ENCODE measurements at regions not wholly inside any gene's neighbourhood (a gene's known extent, or its start where the extent isn't known, plus 50 kb on each side); places are given as distances from the start of the nearest gene placed in this dataset.

- ChIA-PET CTCF (interaction anchor here (1.1 kb wide), 1 partner anchor 156 kb away, joined by 3 read pairs; no protein-coding TSS in a partner anchor), POLR2A (ENCODE audit: low non-redundant PET) (no interaction called here)
- TF ChIP-seq CTCF (conservative IDR thresholded peaks at IDR 0.05; ENCODE audit: low read depth), result no peak
- DNase-seq (ENCODE audit: low spot score), result no peak
- no peak overlapping the region for H3K27ac ChIP-seq
Observed at GRCh38 chr20:23206995-23207394, 120.9 kb upstream of the CD93 start.

- no peak overlapping the region for H3K27ac ChIP-seq
- CTCF ChIA-PET, result interaction anchor here (1.4 kb wide), 1 partner anchor 29 kb away, joined by 6 read pairs; no protein-coding TSS in a partner anchor
- TF ChIP-seq CTCF (conservative IDR thresholded peaks at IDR 0.05; ENCODE audit: low read depth), result no peak
- POLR2A ChIA-PET (ENCODE audit: low non-redundant PET), result no interaction called here
- DNase-seq (ENCODE audit: low spot score), result no peak
Observed at GRCh38 chr20:23206061-23206460, 119.9 kb upstream of the CD93 start.

- DNase-seq (ENCODE audit: low spot score), result no peak
- TF ChIP-seq CTCF (conservative IDR thresholded peaks at IDR 0.05; ENCODE audit: low read depth), result no peak
Observed at GRCh38 chr20:23205611-23206041, 119.5 kb upstream of the CD93 start.

GRCh38 chr20:23205211-23205610 is 119.1 kb upstream of the CD93 start:
- POLR2A ChIA-PET (ENCODE audit: low non-redundant PET), result no interaction called here
- TF ChIP-seq CTCF (conservative IDR thresholded peaks at IDR 0.05; ENCODE audit: low read depth), result no peak
- DNase-seq (ENCODE audit: low spot score), result no peak
- CTCF ChIA-PET, result interaction anchor here (1.4 kb wide), 1 partner anchor 30 kb away, joined by 6 read pairs; no protein-coding TSS in a partner anchor
- H3K27ac ChIP-seq, result no peak overlapping the region

More at GRCh38 chr20:23205611-23206041, 119.5 kb upstream of the CD93 start:
- ChIA-PET POLR2A (ENCODE audit: low non-redundant PET) (no interaction called here), CTCF (interaction anchor here (1.4 kb wide), 1 partner anchor 29 kb away, joined by 6 read pairs; no protein-coding TSS in a partner anchor)
- H3K27ac ChIP-seq, result no peak overlapping the region

- TF ChIP-seq CTCF (conservative IDR thresholded peaks at IDR 0.05; ENCODE audit: low read depth), result no peak
- CTCF ChIA-PET, result interaction anchor here (0.7 kb wide), 1 partner anchor 22 kb away, joined by 4 read pairs; no protein-coding TSS in a partner anchor
- POLR2A ChIA-PET (ENCODE audit: low non-redundant PET), result no interaction called here
Observed at GRCh38 chr20:23203951-23204730, 118.0 kb upstream of the CD93 start.

GRCh38 chr20:23203310-23203709 is 117.2 kb upstream of the CD93 start:
- ChIA-PET POLR2A (ENCODE audit: low non-redundant PET) (no interaction called here), CTCF (interaction anchor here (0.8 kb wide), 1 partner anchor 62 kb away, joined by 6 read pairs; no protein-coding TSS in a partner anchor)

More at GRCh38 chr20:23203951-23204730, 118.0 kb upstream of the CD93 start:
- no peak overlapping the region for H3K27ac ChIP-seq
- no peak for DNase-seq (ENCODE audit: low spot score)

More at GRCh38 chr20:23203310-23203709, 117.2 kb upstream of the CD93 start:
- TF ChIP-seq CTCF (conservative IDR thresholded peaks at IDR 0.05; ENCODE audit: low read depth), result no peak
- H3K27ac ChIP-seq, result no peak overlapping the region
- DNase-seq (ENCODE audit: low spot score), result no peak
